HEK293T (cell line): ENCODE measurements at regions not wholly inside any gene's neighbourhood (a gene's known extent, or its start where the extent isn't known, plus 50 kb on each side); places are given as distances from the start of the nearest gene placed in this dataset.

ENCODE experiments used
- CTCF ChIA-PET: fragments of 350-600 bp; formaldehyde crosslinking; extraction: SDS; loops from one replicate; lab custom pipeline; 2021; ENCODE audit warnings: antibody characterized with exemption, inconsistent platforms; lab: Yijun Ruan, JAX
- POLR2A ChIA-PET: fragments of 350-600 bp; formaldehyde crosslinking; extraction: SDS; loops from one replicate; lab custom pipeline; 2020; ENCODE audit warnings: antibody characterized with exemption, inconsistent platforms; lab: Yijun Ruan, JAX
- DNase-seq: peaks from one replicate; pipeline ENCODE4 v3.0.0; 2012; ENCODE audit warnings: mixed read lengths; ENCODE audit errors: extremely low spot score
- ARNT ChIP-seq: fragments of 450-650 bp; IDR thresholded peaks from 2 replicates; pipeline ENCODE4 v1.6.1; 2017; ENCODE audit warnings: mild to moderate bottlenecking
- BHLHE40 ChIP-seq: fragments of 450-650 bp; IDR thresholded peaks from 2 replicates; pipeline ENCODE4 v1.6.1; 2016; ENCODE audit warnings: mild to moderate bottlenecking, moderate library complexity, borderline replicate concordance
- CTBP1 ChIP-seq: fragments of 450-650 bp; IDR thresholded peaks from 2 replicates; pipeline ENCODE4 v1.6.1; 2016; ENCODE audit warnings: borderline replicate concordance
- ELF4 ChIP-seq: fragments of 450-650 bp; IDR thresholded peaks from 2 replicates; pipeline ENCODE4 v1.6.1; 2017; ENCODE audit warnings: antibody characterized with exemption
- FOXA1 ChIP-seq: fragments of 450-650 bp; IDR thresholded peaks from 2 replicates; pipeline ENCODE4 v1.6.1; 2016; ENCODE audit warnings: mild to moderate bottlenecking
- FOXK2 ChIP-seq: fragments of 450-650 bp; IDR thresholded peaks from 2 replicates; pipeline ENCODE4 v1.6.1; 2016; ENCODE audit warnings: mild to moderate bottlenecking
- FOXM1 ChIP-seq: fragments of 450-650 bp; IDR thresholded peaks from 2 replicates; pipeline ENCODE4 v1.6.1; 2017; ENCODE audit warnings: mild to moderate bottlenecking, borderline replicate concordance
- HDGF ChIP-seq: fragments of 450-650 bp; IDR thresholded peaks from 2 replicates; pipeline ENCODE4 v1.6.1; 2017; ENCODE audit warnings: antibody characterized with exemption, borderline replicate concordance
- L3MBTL2 ChIP-seq: fragments of 450-650 bp; conservative IDR thresholded peaks from 2 replicates; pipeline ENCODE4 v1.6.1; 2016; ENCODE audit warnings: mild to moderate bottlenecking
- LEF1 ChIP-seq: fragments of 450-650 bp; IDR thresholded peaks from 2 replicates; pipeline ENCODE4 v1.6.1; 2017; ENCODE audit warnings: mild to moderate bottlenecking, borderline replicate concordance
- NFRKB ChIP-seq: fragments of 450-650 bp; IDR thresholded peaks from 2 replicates; pipeline ENCODE4 v1.6.1; 2016; ENCODE audit warnings: mild to moderate bottlenecking, moderate library complexity
- SP1 ChIP-seq: fragments of 450-650 bp; IDR thresholded peaks from 2 replicates; pipeline ENCODE4 v1.6.1; 2017
- SUZ12 ChIP-seq: fragments of 450-650 bp; IDR thresholded peaks from 2 replicates; pipeline ENCODE4 v1.6.1; 2016; ENCODE audit warnings: mild to moderate bottlenecking
- TARDBP ChIP-seq: fragments of 450-650 bp; IDR thresholded peaks from 2 replicates; pipeline ENCODE4 v1.6.1; 2016
- ZNF384 ChIP-seq: fragments of 450-650 bp; IDR thresholded peaks from 2 replicates; pipeline ENCODE4 v1.6.1; 2016
- TF ChIP-seq, protein P1 (sequence below): fragments of 450-650 bp; IDR thresholded peaks from 2 replicates; pipeline ENCODE4 v1.6.1; 2016

DNA sequence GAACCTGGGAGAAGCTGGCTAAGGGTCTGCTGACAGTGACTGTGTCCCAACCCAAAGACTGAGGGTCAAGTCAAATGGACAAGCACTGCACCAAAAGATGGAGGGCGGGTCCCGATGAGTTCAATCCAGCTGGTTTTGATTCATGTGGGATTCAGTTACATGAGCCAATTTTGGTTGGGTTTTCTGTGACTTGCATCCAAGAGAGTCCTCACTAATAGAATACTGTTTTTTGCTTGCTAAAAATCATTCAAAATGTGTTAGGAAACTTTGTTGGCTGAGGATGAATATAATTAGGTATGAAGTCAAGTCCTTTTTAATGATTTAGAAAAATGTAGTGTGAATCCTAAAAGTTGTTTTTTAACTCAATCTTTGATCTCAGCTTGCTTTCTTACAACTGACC is 323.8 kb upstream of the NOX3 start:
- POLR2A ChIA-PET = interaction anchor here (0.6 kb wide), 1 partner anchor 383 kb away, joined by 4 read pairs; no protein-coding TSS in a partner anchor
- CTCF ChIA-PET = no interaction called here
- DNase-seq = no peak
- TF ChIP-seq BHLHE40 = no peak
- TF ChIP-seq FOXM1 = no peak
- no peak for TF ChIP-seq ARNT
- TF ChIP-seq L3MBTL2 = no peak
- TF ChIP-seq NFRKB = no peak
- TF ChIP-seq, protein P1, sequence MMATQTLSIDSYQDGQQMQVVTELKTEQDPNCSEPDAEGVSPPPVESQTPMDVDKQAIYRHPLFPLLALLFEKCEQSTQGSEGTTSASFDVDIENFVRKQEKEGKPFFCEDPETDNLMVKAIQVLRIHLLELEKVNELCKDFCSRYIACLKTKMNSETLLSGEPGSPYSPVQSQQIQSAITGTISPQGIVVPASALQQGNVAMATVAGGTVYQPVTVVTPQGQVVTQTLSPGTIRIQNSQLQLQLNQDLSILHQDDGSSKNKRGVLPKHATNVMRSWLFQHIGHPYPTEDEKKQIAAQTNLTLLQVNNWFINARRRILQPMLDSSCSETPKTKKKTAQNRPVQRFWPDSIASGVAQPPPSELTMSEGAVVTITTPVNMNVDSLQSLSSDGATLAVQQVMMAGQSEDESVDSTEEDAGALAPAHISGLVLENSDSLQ = no peak
- no peak for TF ChIP-seq FOXA1
- no peak for TF ChIP-seq CTBP1
- TF ChIP-seq ZNF384 = no peak
- no peak for TF ChIP-seq FOXK2
- TF ChIP-seq HDGF = no peak
- no peak for TF ChIP-seq ELF4
- TF ChIP-seq TARDBP = no peak
- TF ChIP-seq LEF1 = no peak
- no peak for TF ChIP-seq SP1
- no peak for TF ChIP-seq SUZ12

DNA sequence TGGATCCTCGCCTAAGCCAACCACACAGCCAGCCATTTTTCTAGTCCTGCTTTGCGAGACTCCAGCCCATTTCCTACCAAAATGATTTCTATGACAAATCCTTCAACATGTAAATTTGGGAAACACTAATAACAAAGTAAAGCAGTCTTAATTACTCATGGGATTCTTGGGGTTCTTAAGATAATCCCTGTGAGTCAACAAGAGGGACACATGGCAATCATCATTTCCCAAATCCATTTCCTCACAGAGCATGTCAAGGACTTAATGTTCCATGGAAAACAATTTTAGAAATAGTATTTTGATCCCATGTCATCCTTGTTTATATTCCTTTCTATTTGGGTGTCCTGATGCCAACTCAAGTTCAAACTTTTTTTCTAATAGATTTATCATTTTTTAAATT is 322.7 kb upstream of the NOX3 start:
- TF ChIP-seq LEF1 = no peak
- no peak for DNase-seq
- POLR2A ChIA-PET = no interaction called here
- CTCF ChIA-PET = no interaction called here

DNA sequence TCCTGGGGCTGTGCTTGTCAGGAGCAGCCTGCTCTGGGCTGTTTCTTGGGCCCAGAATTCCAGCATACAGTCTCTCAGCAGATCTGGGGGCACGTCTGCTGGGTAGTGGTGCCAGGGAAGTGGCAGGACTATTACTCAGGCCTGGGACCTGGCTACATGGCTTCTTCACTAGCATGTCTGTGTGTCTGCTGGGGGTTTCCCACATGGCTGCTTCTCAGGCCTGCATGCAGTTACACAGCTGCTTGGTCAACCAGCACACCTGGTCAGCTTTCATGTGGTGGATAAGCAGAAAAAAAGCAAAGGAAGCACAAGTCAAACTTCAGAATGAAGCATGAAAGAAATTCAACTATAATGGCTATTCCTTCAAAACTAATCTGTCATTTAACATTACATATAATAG is 316.2 kb upstream of the NOX3 start:
- ChIA-PET POLR2A (no interaction called here), CTCF (no interaction called here)
- TF ChIP-seq NFRKB (no peak), FOXM1 (no peak), HDGF (no peak), ARNT (no peak), BHLHE40 (no peak), ELF4 (no peak), ZNF384 (no peak), SUZ12 (no peak), FOXA1 (no peak), CTBP1 (no peak), TARDBP (no peak), SP1 (no peak), L3MBTL2 (no peak), LEF1 (no peak)
- TF ChIP-seq, protein P1 = no peak
- DNase-seq = no peak

DNA sequence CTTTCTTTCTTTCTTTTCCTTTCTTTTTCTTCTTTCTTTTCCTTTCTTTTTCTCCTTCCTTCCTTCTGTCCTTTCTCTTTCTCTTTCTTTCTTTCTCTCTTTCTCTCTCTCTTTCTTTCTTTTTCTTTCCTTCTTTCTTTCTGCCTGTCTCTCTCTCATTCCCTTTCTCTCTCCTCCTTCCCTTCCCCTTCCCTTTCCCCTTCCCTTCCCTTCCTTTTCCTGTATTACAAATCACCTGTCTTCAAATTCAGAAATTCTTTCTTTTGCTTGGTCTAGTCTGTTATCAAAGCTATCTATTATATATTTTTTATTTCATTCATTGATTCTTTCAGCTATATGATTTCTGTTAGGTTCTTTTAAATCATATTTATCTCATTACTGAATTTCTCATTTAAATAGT is 315.2 kb upstream of the NOX3 start:
- no peak for DNase-seq
- POLR2A ChIA-PET = no interaction called here
- CTCF ChIA-PET = interaction anchor here (0.5 kb wide), 1 partner anchor 578 kb away, joined by 3 read pairs; no protein-coding TSS in a partner anchor
- TF ChIP-seq FOXM1 = no peak
- TF ChIP-seq NFRKB = no peak
- no peak for TF ChIP-seq HDGF

DNA sequence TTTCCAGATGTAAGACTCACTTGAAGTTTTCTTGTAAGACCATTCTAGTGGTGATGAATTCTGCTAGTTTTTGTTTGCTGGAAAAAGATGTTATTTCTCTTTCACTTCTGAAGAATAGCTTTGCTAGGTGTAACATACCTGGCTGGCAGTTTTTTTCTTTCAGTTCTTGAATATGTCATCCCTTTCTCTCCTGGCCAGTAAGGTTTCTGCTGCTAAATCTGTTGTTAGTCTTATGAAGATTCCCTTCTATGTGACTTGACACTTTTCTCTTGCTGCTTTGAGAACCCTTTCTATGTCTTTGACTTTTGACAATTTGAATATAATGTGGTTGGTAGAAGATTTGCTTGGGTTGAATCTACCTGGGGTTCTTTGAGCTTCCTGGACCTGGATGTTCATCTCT is 314.7 kb upstream of the NOX3 start:
- CTCF ChIA-PET = no interaction called here
- DNase-seq = no peak
- POLR2A ChIA-PET = no interaction called here
- TF ChIP-seq FOXA1 (no peak), TARDBP (no peak), FOXK2 (no peak), SUZ12 (no peak)

DNA sequence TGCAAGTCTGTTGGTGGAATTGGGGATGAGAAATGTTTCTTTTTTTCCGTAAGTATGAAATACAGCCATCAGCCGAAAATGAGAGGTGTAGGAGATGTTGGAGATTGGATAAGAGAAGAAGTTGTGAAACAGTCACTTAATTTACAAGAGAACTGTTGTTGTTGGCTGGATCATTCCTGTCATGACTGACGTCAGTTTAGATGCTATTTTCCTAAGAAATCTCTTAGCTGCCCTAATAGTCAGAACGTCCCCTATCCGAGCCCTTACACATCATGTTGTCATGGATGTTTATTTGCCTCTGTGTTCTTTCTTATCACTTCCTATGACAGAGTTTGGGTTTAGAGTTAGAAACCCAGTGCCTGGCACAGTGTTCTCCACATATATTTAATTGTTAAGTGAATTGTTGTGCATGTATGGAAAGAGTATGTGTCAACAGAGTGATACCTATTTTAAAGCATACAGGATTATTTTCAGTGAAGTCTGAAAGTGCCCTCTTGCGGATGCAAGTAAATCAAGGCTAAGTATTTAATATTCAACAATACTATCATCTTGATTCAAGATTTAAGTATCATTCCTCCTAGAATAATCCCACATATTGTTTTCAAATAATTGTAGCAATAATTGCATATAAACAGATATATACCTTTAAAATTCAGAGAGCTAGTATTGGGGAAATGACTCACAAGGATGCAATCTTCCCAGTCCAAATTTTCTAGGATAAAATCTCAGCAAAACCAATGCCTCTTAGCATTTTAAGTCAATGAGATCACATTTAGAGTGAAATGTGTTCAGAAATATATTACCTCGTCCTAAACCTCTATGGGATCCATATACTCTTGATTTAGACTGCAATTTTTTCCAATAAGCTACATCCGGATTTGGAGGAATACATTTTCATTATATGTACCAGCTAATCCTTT is 309.9 kb upstream of the NOX3 start:
- DNase-seq = no peak
- ChIA-PET CTCF (no interaction called here), POLR2A (no interaction called here)
- TF ChIP-seq FOXA1 = no peak
- TF ChIP-seq SUZ12 = no peak
- no peak for TF ChIP-seq ARNT
- no peak for TF ChIP-seq HDGF
- no peak for TF ChIP-seq SP1
- TF ChIP-seq FOXM1 = no peak
- no peak for TF ChIP-seq LEF1
- no peak for TF ChIP-seq BHLHE40
- TF ChIP-seq L3MBTL2 = no peak

DNA sequence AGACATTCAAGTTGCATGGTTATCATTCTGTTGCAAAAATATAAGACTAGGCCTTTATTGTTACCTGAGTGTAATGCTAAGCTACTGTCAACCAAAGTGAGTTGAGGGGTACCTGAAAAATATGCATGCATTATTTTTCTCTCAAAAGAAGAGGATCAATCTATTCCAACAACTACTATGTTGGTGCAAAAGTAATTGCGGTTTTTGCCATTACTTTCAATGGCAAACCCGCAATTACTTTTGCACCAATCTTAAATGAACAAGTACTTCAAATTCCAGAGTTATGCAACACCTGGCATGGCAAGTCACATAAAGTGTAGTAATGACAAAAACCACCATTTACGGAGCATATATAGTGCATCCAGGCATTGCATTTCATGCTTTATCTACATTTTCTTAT is 307.0 kb upstream of the NOX3 start:
- TF ChIP-seq FOXK2 (no peak), FOXA1 (no peak), ELF4 (peak; percentile 48; the same call in 1 of the 2 replicates), ARNT (no peak), L3MBTL2 (no peak), NFRKB (no peak), LEF1 (no peak)
- TF ChIP-seq, protein P1 = no peak
- ChIA-PET CTCF (no interaction called here), POLR2A (no interaction called here)
- DNase-seq = no peak
